B cell (primary cell): ENCODE measurements at regions not wholly inside any gene's neighbourhood (a gene's known extent, or its start where the extent isn't known, plus 50 kb on each side); places are given as distances from the start of the nearest gene placed in this dataset.

ENCODE experiments used
- ATAC-seq: fragments of 200-7000 bp; cut with Tn5 transposase; one replicate; pipeline ENCODE4 v1.10.0; 2021; ENCODE audit warnings: low read depth, mild to moderate bottlenecking, moderate number of reproducible peaks, moderate library complexity
- CTCF ChIA-PET: fragments of 350-600 bp; sonication (Branson Sonifier 250); formaldehyde crosslinking; loops from one replicate; lab custom pipeline; 2021; ENCODE audit warnings: antibody characterized with exemption, inconsistent platforms; lab: Charles Lee
- POLR2A ChIA-PET: fragments of 350-600 bp; sonication (Branson Sonifier 250); formaldehyde crosslinking; loops from one replicate; lab custom pipeline; 2021; ENCODE audit warnings: antibody characterized with exemption; lab: Charles Lee
- DNase-seq: peaks from one replicate; pipeline ENCODE4 v3.0.0; 2013
- H2AFZ ChIP-seq: 2 replicates; pipeline ENCODE4 v1.6.1; 2012; ENCODE audit warnings: mild to moderate bottlenecking, low read depth, low read length; ENCODE audit not compliant: insufficient read depth, poor library complexity, severe bottlenecking
- H3K27ac ChIP-seq, 2 donors: 1 replicate in 1 of 2; 2 replicates in 1 of 2; pipeline ENCODE4 v1.5.1; 2012 to 2013; ENCODE audit warnings: low read length in 2 of 2, mild to moderate bottlenecking in 2 of 2, moderate library complexity in 1 of 2
- H3K27me3 ChIP-seq, 4 experiments: fragments of 200-600 bp in 1 of 4; sonication (generic) in 1 of 4; replicated peaks in 1 of 4; 1 replicate in 2 of 4; 2 replicates in 2 of 4; pipeline versions ENCODE4 v1.6.1 to v1.7.0; 2013 to 2016; ENCODE audit warnings: low read length in 3 of 4, mild to moderate bottlenecking in 2 of 4, mixed read lengths in 1 of 4, moderate library complexity in 1 of 4; ENCODE audit not compliant: insufficient read depth in 4 of 4, control insufficient read depth in 3 of 4; ENCODE audit errors: control extremely low read depth in 1 of 4
- H3K36me3 ChIP-seq, 2 experiments: replicated peaks in 1 of 2; 1 replicate in 1 of 2; 2 replicates in 1 of 2; pipeline versions ENCODE4 v1.6.1 to v1.7.1; 2013; ENCODE audit warnings: low read length in 1 of 2; ENCODE audit not compliant: insufficient read depth in 2 of 2, control insufficient read depth in 1 of 2; ENCODE audit errors: control extremely low read depth in 1 of 2, extremely low read depth in 1 of 2
- H3K4me1 ChIP-seq, 2 donors: fragments of 200-600 bp in 1 of 2; sonication (generic) in 1 of 2; 1 replicate in 1 of 2; 2 replicates in 1 of 2; pipeline versions ENCODE4 v1.5.1 to v1.6.1; 2013 to 2017; ENCODE audit warnings: low read length in 2 of 2; ENCODE audit not compliant: control insufficient read depth in 2 of 2, insufficient read depth in 2 of 2
- H3K4me2 ChIP-seq: replicated peaks from 2 replicates; pipeline ENCODE3; 2012; ENCODE audit warnings: mild to moderate bottlenecking, low read depth, low read length; ENCODE audit not compliant: poor library complexity, severe bottlenecking
- H3K4me3 ChIP-seq, 5 experiments: fragments of 200-600 bp in 1 of 5; sonication (generic) in 1 of 5; 1 replicate in 3 of 5; 2 replicates in 2 of 5; pipeline versions ENCODE4 v1.5.1 to v1.7.0; 2011 to 2016; ENCODE audit warnings: low read length in 4 of 5, mild to moderate bottlenecking in 4 of 5, low read depth in 2 of 5, control low read depth in 1 of 5, moderate library complexity in 1 of 5; ENCODE audit not compliant: insufficient read depth in 1 of 5; ENCODE audit errors: control extremely low read depth in 1 of 5, extremely low read depth in 1 of 5
- H3K79me2 ChIP-seq: fragments of 200-600 bp; sonication (generic); one replicate; pipeline ENCODE4 v1.6.0; 2016; ENCODE audit warnings: low read length; ENCODE audit not compliant: control insufficient read depth, insufficient read depth
- H3K9ac ChIP-seq: fragments of 200-600 bp; sonication (generic); 2 replicates; pipeline ENCODE4 v1.6.1; 2017; ENCODE audit warnings: mild to moderate bottlenecking, low read length, moderate library complexity
- H3K9me3 ChIP-seq, 3 donors: one replicate each; pipeline versions ENCODE4 v1.6.1 to v1.7.1; 2013; ENCODE audit warnings: low read length in 2 of 3; ENCODE audit not compliant: control insufficient read depth in 2 of 3, insufficient read depth in 1 of 3; ENCODE audit errors: control extremely low read depth in 1 of 3
- H4K20me1 ChIP-seq: 2 replicates; pipeline ENCODE4 v1.6.0; 2012; ENCODE audit warnings: mild to moderate bottlenecking, low read length; ENCODE audit not compliant: insufficient read depth, control insufficient read depth, poor library complexity, severe bottlenecking
- H3K27ac Mint-ChIP-seq: one replicate; pipeline ENCODE4 v1.8.0; 2021; ENCODE audit warnings: mixed read lengths
- H3K27me3 Mint-ChIP-seq: one replicate; pipeline ENCODE4 v1.8.0; 2021; ENCODE audit warnings: mixed read lengths
- H3K4me1 Mint-ChIP-seq: one replicate; pipeline ENCODE4 v1.8.0; 2021; ENCODE audit warnings: mixed read lengths
- H3K4me3 Mint-ChIP-seq: one replicate; pipeline ENCODE4 v1.8.0; 2021; ENCODE audit warnings: mixed read lengths
- H3K9me3 Mint-ChIP-seq: one replicate; pipeline ENCODE4 v1.8.0; 2022; ENCODE audit warnings: mixed read lengths; ENCODE audit not compliant: insufficient read depth
- CTCF ChIP-seq: fragments of 200-600 bp; IDR thresholded peaks from one replicate; pipeline ENCODE4 v1.8.0; 2022; ENCODE audit warnings: antibody characterized with exemption, mild to moderate bottlenecking
- EZH2 ChIP-seq: IDR thresholded peaks from 2 replicates; pipeline ENCODE4 v1.6.1; 2012; ENCODE audit warnings: borderline replicate concordance, low read depth, mild to moderate bottlenecking, moderate library complexity, low read length; ENCODE audit not compliant: insufficient read depth, poor library complexity, severe bottlenecking
- WGBS: methylation state at CpG from one replicate; pipeline ENCODE4 v1.1.5; 2013; ENCODE audit warnings: missing lambda C conversion rate; ENCODE audit not compliant: insufficient coverage; 5-methylcytosine and 5-hydroxymethylcytosine counted together
- intact Hi-C: fragments of 100-400 bp; cut with micrococcal nuclease; formaldehyde crosslinking; loops from one replicate; pipeline ENCODE4 v1.10.0; 2022

- no peak overlapping the region for H3K4me3 ChIP-seq
- H3K4me2 ChIP-seq: no peak overlapping the region
- H3K36me3 ChIP-seq: no peaks in the 10 kb centered on the region
- no peaks in the 10 kb centered on the region for H3K4me1 ChIP-seq
- no peak for ATAC-seq
- no peak overlapping the region for H3K4me3 Mint-ChIP-seq
- no peaks in the 10 kb centered on the region for H3K79me2 ChIP-seq
- H3K27ac ChIP-seq: no peak overlapping the region
- DNase-seq: no peak
- CTCF ChIA-PET: no interaction called here
- H3K27me3 Mint-ChIP-seq: peaks cover 30% of the 10 kb centered on the region
- no peak for TF ChIP-seq CTCF
- TF ChIP-seq EZH2: no peak
- no peak overlapping the region for H3K9ac ChIP-seq
- no peak overlapping the region for H2AFZ ChIP-seq
- H3K9me3 ChIP-seq: no peaks in the 10 kb centered on the region
- no peaks in the 10 kb centered on the region for H3K4me1 Mint-ChIP-seq
- H3K27me3 ChIP-seq: peaks cover 0 to 6% (median 0%) of the 10 kb centered on the region in 4 experiments
- H4K20me1 ChIP-seq: no peaks in the 10 kb centered on the region
- WGBS: 22% methylated on average over 5 of the region's 8 CpGs
- H3K27ac Mint-ChIP-seq: no peak overlapping the region
- intact Hi-C loops: no loop called here
- no peaks in the 10 kb centered on the region for H3K9me3 Mint-ChIP-seq
- POLR2A ChIA-PET: no interaction called here
Observed at GRCh38 chr10:129333706-129334105, 133.3 kb upstream of the MGMT start.

GRCh38 chr10:129334266-129334665 lies 132.8 kb upstream of the MGMT start:
- H4K20me1 ChIP-seq: no peaks in the 10 kb centered on the region
- H3K27ac ChIP-seq: no peak overlapping the region
- H3K36me3 ChIP-seq: no peaks in the 10 kb centered on the region
- Mint-ChIP-seq H3K9me3 (no peaks in the 10 kb centered on the region), H3K27me3 (peaks cover 34% of the 10 kb centered on the region), H3K4me3 (no peak overlapping the region), H3K4me1 (no peaks in the 10 kb centered on the region), H3K27ac (no peak overlapping the region)
- H3K4me2 ChIP-seq: no peak overlapping the region
- DNase-seq: no peak
- ChIA-PET POLR2A (no interaction called here), CTCF (no interaction called here)
- H3K9me3 ChIP-seq: no peaks in the 10 kb centered on the region
- H3K4me3 ChIP-seq: no peak overlapping the region
- H3K9ac ChIP-seq: no peak overlapping the region
- ATAC-seq: no peak
- no peak overlapping the region for H2AFZ ChIP-seq
- 94% methylated on average over 15 of the region's 16 CpGs for WGBS
- intact Hi-C loops: no loop called here
- peaks cover 0 to 6% (median 0%) of the 10 kb centered on the region in 4 experiments for H3K27me3 ChIP-seq
- no peaks in the 10 kb centered on the region for H3K79me2 ChIP-seq
- no peaks in the 10 kb centered on the region for H3K4me1 ChIP-seq
- no peak for TF ChIP-seq EZH2
- no peak for TF ChIP-seq CTCF
